HEK293T (cell line): ENCODE measurements at regions not wholly inside any gene's neighbourhood (a gene's known extent, or its start where the extent isn't known, plus 50 kb on each side); places are given as distances from the start of the nearest gene placed in this dataset.

Experiments
- ARNT ChIP-seq: fragments of 450-650 bp; IDR thresholded peaks from 2 replicates; pipeline ENCODE4 v1.6.1; 2017; ENCODE audit warnings: mild to moderate bottlenecking
- BHLHE40 ChIP-seq: fragments of 450-650 bp; IDR thresholded peaks from 2 replicates; pipeline ENCODE4 v1.6.1; 2016; ENCODE audit warnings: mild to moderate bottlenecking, moderate library complexity, borderline replicate concordance
- CTBP1 ChIP-seq: fragments of 450-650 bp; IDR thresholded peaks from 2 replicates; pipeline ENCODE4 v1.6.1; 2016; ENCODE audit warnings: borderline replicate concordance
- ELF4 ChIP-seq: fragments of 450-650 bp; IDR thresholded peaks from 2 replicates; pipeline ENCODE4 v1.6.1; 2017; ENCODE audit warnings: antibody characterized with exemption
- FOXA1 ChIP-seq: fragments of 450-650 bp; IDR thresholded peaks from 2 replicates; pipeline ENCODE4 v1.6.1; 2016; ENCODE audit warnings: mild to moderate bottlenecking
- FOXK2 ChIP-seq: fragments of 450-650 bp; IDR thresholded peaks from 2 replicates; pipeline ENCODE4 v1.6.1; 2016; ENCODE audit warnings: mild to moderate bottlenecking
- FOXM1 ChIP-seq: fragments of 450-650 bp; IDR thresholded peaks from 2 replicates; pipeline ENCODE4 v1.6.1; 2017; ENCODE audit warnings: mild to moderate bottlenecking, borderline replicate concordance
- L3MBTL2 ChIP-seq: fragments of 450-650 bp; conservative IDR thresholded peaks from 2 replicates; pipeline ENCODE4 v1.6.1; 2016; ENCODE audit warnings: mild to moderate bottlenecking
- SP1 ChIP-seq: fragments of 450-650 bp; IDR thresholded peaks from 2 replicates; pipeline ENCODE4 v1.6.1; 2017
- TARDBP ChIP-seq: fragments of 450-650 bp; IDR thresholded peaks from 2 replicates; pipeline ENCODE4 v1.6.1; 2016
- ZNF384 ChIP-seq: fragments of 450-650 bp; IDR thresholded peaks from 2 replicates; pipeline ENCODE4 v1.6.1; 2016

DNA sequence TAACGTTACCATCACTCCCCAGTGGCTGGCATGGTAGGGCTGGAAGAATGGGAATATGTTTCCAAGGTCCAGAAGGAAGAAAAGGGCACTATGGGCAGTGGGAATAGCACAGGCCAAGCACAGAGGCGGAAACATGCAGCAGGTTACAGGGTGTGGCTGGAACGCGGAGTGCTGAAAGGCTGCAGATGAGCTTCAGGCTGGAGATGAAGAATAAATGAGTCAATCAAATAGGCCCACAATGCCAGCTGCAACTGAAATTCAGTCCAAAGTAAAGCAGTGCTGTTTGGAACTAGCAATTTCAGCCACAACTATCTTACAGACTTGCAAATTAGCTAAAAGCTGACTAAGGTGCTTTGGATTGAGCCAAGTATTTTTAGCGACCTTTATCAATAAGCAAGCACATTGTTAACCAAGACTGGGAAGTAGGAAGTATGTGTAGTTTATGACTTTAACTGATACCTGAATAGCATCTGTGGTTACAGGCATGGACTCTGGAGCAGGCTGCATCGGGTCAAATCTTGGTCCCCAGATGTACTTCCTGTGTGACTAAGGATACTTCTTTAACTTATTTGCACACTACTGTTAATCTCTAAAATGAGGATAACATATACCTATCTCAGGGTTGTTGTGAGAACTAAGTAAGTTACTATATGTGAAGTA lies 77.5 kb upstream of the CTTNBP2 start:
- TF ChIP-seq TARDBP (no peak), BHLHE40 (no peak), SP1 (no peak), ARNT (no peak), FOXA1 (no peak), ZNF384 (no peak), FOXK2 (no peak), FOXM1 (no peak), L3MBTL2 (no peak), CTBP1 (no peak), ELF4 (no peak)
